ENCODE measurements at regions not wholly inside any gene's neighbourhood (a gene's known extent, or its start where the extent isn't known, plus 50 kb on each side); places are given as distances from the start of the nearest gene placed in this dataset.

GRCh38 chr7:17523813-17524739, 225.6 kb downstream of the AHR start (continued):
- TF ChIP-seq ZNF318 (CRISPR knock-in tag; IDR thresholded peaks at IDR 0.05) (no peak), SOX13 (IDR thresholded peaks at IDR 0.05) (no peak), SOX13 (CRISPR knock-in tag; conservative IDR thresholded peaks at IDR 0.05 in 1 of 2, IDR thresholded peaks at IDR 0.05 in 1 of 2) (peak in 1 of 2 experiments; percentile 33; a peak in 1 of 4 replicates), SIX4 (CRISPR knock-in tag; IDR thresholded peaks at IDR 0.05) (no peak), ZNF468 (CRISPR knock-in tag; IDR thresholded peaks at IDR 0.05) (no peak), HMGXB4 (CRISPR knock-in tag; IDR thresholded peaks at IDR 0.05; ENCODE audit: borderline replicate concordance in 1 of 2, low read depth in 1 of 2) (no peak), ZSCAN22 (CRISPR knock-in tag; IDR thresholded peaks at IDR 0.05) (no peak), POLR2G (IDR thresholded peaks at IDR 0.05; ENCODE audit: low read depth, low read length) (no peak), SP4 (CRISPR knock-in tag; IDR thresholded peaks at IDR 0.05) (no peak), ARID4A (CRISPR knock-in tag; IDR thresholded peaks at IDR 0.05; ENCODE audit: borderline replicate concordance) (no peak), ZNF510 (CRISPR knock-in tag; IDR thresholded peaks at IDR 0.05; ENCODE audit: low read depth) (no peak)
- TF ChIP-seq, protein P1, sequence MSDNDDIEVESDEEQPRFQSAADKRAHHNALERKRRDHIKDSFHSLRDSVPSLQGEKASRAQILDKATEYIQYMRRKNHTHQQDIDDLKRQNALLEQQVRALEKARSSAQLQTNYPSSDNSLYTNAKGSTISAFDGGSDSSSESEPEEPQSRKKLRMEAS (IDR thresholded peaks at IDR 0.05): no peak

Measured in HepG2 (cell line).